Thoracic aorta (tissue), 2 donors: ENCODE measurements at regions not wholly inside any gene's neighbourhood (a gene's known extent, or its start where the extent isn't known, plus 50 kb on each side); places are given as distances from the start of the nearest gene placed in this dataset.

Experiments
- ATAC-seq: fragments of 150-250 bp; one replicate; pipeline ENCODE4 v1.8.0; 2017; ENCODE audit warnings: low read depth; ENCODE audit not compliant: insufficient number of reproducible peaks, low FRiP score
- DNase-seq: peaks from one replicate; pipeline ENCODE4 v3.0.0-alpha.2; 2020; ENCODE audit warnings: low spot score
- H3K27ac ChIP-seq, 2 donors: fragments of 200-600 bp; sonication (generic); 1 replicate in 1 of 2; 2 replicates in 1 of 2; pipeline ENCODE4 v1.5.1; 2016; ENCODE audit warnings: mild to moderate bottlenecking in 2 of 2, moderate library complexity in 2 of 2
- H3K27me3 ChIP-seq: fragments of 200-600 bp; sonication (generic); replicated peaks from 2 replicates; pipeline ENCODE4 v1.6.0; 2016; ENCODE audit warnings: mild to moderate bottlenecking; ENCODE audit not compliant: insufficient read depth
- H3K36me3 ChIP-seq: fragments of 200-600 bp; sonication (generic); one replicate; pipeline ENCODE4 v1.5.1; 2016
- H3K4me1 ChIP-seq, 2 donors: fragments of 200-600 bp; sonication (generic); 1 replicate in 1 of 2; 2 replicates in 1 of 2; pipeline versions ENCODE4 v1.5.1 to v1.6.0; 2016; ENCODE audit warnings: low read depth in 2 of 2, mild to moderate bottlenecking in 1 of 2; ENCODE audit not compliant: control insufficient read depth in 1 of 2
- H3K4me3 ChIP-seq: fragments of 200-600 bp; sonication (generic); 2 replicates; pipeline ENCODE4 v1.5.1; 2016; ENCODE audit warnings: mild to moderate bottlenecking
- H3K9me3 ChIP-seq: fragments of 200-600 bp; sonication (generic); 2 replicates; pipeline ENCODE4 v1.5.1; 2016
- CTCF ChIP-seq: fragments of 200-600 bp; sonication (generic); IDR thresholded peaks from one replicate; pipeline ENCODE4 v1.5.1; 2019; ENCODE audit warnings: antibody characterized with exemption

- no peak for TF ChIP-seq CTCF
- Histone ChIP-seq H3K4me1 (peaks cover 3 to 4% of the 10 kb centered on the region in 2 donors), H3K36me3 (no peaks in the 10 kb centered on the region), H3K27ac (no peak overlapping the region), H3K4me3 (no peak overlapping the region), H3K9me3 (no peaks in the 10 kb centered on the region), H3K27me3 (no peaks in the 10 kb centered on the region)
- ATAC-seq (no peak), DNase-seq (no peak)
Measured at GRCh38 chr16:65662256-65662655, 540.4 kb upstream of the CDH11 start.

GRCh38 chr16:65661558-65661957, 539.7 kb upstream of the CDH11 start:
- Histone ChIP-seq H3K27me3 (no peaks in the 10 kb centered on the region), H3K27ac (no peak overlapping the region), H3K36me3 (no peaks in the 10 kb centered on the region), H3K4me1 (peaks cover 3 to 4% of the 10 kb centered on the region in 2 donors), H3K4me3 (no peak overlapping the region), H3K9me3 (no peaks in the 10 kb centered on the region)
- no peak for TF ChIP-seq CTCF
- DNase-seq (no peak), ATAC-seq (no peak)

GRCh38 chr16:65660390-65660789, 538.5 kb upstream of the CDH11 start:
- no peak for TF ChIP-seq CTCF
- no peaks in the 10 kb centered on the region for H3K27me3 ChIP-seq
- ATAC-seq (no peak), DNase-seq (no peak)
- peaks cover 3 to 4% of the 10 kb centered on the region in 2 donors for H3K4me1 ChIP-seq
- no peaks in the 10 kb centered on the region for H3K9me3 ChIP-seq
- no peaks in the 10 kb centered on the region for H3K36me3 ChIP-seq
- H3K27ac ChIP-seq = no peak overlapping the region
- no peak overlapping the region for H3K4me3 ChIP-seq

GRCh38 chr16:65659758-65660157, 537.9 kb upstream of the CDH11 start:
- no peak for TF ChIP-seq CTCF
- no peaks in the 10 kb centered on the region for H3K9me3 ChIP-seq
- no peak for ATAC-seq
- no peak overlapping the region for H3K27ac ChIP-seq
- DNase-seq = no peak
- no peaks in the 10 kb centered on the region for H3K27me3 ChIP-seq
- no peaks in the 10 kb centered on the region for H3K36me3 ChIP-seq
- H3K4me3 ChIP-seq = no peak overlapping the region
- H3K4me1 ChIP-seq = peaks cover 3 to 4% of the 10 kb centered on the region in 2 donors

GRCh38 chr16:65658787-65659220, 536.9 kb upstream of the CDH11 start:
- peaks cover 3 to 4% of the 10 kb centered on the region in 2 donors for H3K4me1 ChIP-seq
- no peak for TF ChIP-seq CTCF
- ATAC-seq = no peak

More at GRCh38 chr16:65658787-65659220, 536.9 kb upstream of the CDH11 start:
- Histone ChIP-seq H3K4me3 (no peak overlapping the region), H3K27me3 (no peaks in the 10 kb centered on the region), H3K36me3 (no peaks in the 10 kb centered on the region), H3K9me3 (no peaks in the 10 kb centered on the region), H3K27ac (no peak overlapping the region)
- no peak for DNase-seq
